ENCODE measurements at regions not wholly inside any gene's neighbourhood (a gene's known extent, or its start where the extent isn't known, plus 50 kb on each side); places are given as distances from the start of the nearest gene placed in this dataset.
A peak's percentile ranks its signal among the peaks of the same experiment; 100 is the strongest.
"Not testable (repeated sequence)": the region's sequence is repeated elsewhere in the genome, so short reads cannot be mapped to it uniquely, and the experiment has no call there.

GRCh38 chr4:118585015-118585414 is 100.2 kb upstream of the METTL14 start:
- Histone ChIP-seq H3K4me3 (ENCODE audit: low read length) (no peak overlapping the region), H3K27me3 (ENCODE audit: control insufficient read depth in 2 of 2, insufficient read depth in 2 of 2, low read length in 2 of 2) (no peaks in the 10 kb centered on the region), H3K9me3 (ENCODE audit: control insufficient read depth in 2 of 3, low read length in 3 of 3) (no peaks in the 10 kb centered on the region), H3K4me1 (ENCODE audit: control insufficient read depth in 2 of 2, insufficient read depth in 2 of 2, low read length in 2 of 2) (no peaks in the 10 kb centered on the region), H3K27ac (ENCODE audit: low read depth, low read length) (no peak overlapping the region), H3K36me3 (ENCODE audit: control insufficient read depth in 2 of 3, insufficient read depth in 3 of 3, low read length in 3 of 3) (no peaks in the 10 kb centered on the region)
- Mint-ChIP-seq H3K36me3 (no peaks in the 10 kb centered on the region), H3K9me3 (peaks cover 0 to 3% (median 0%) of the 10 kb centered on the region in 11 donors), H3K27me3 (peaks cover 2 to 44% (median 21%) of the 10 kb centered on the region in 5 donors), H3K4me1 (peaks cover 0 to 8% (median 6%) of the 10 kb centered on the region in 7 donors), H3K4me3 (peak overlapping the region in 1 of 10 donors; percentile 38), H3K27ac (no peak overlapping the region)
- ATAC-seq: no peak
- intact Hi-C loops (cut with micrococcal nuclease): no loop called here
- ChIA-PET POLR2A (no interaction called here), CTCF (no interaction called here)
- no peak for DNase-seq

- Mint-ChIP-seq H3K27ac (no peak overlapping the region), H3K36me3 (peaks cover 0 to 1% (median 0%) of the 10 kb centered on the region in 5 donors)
- intact Hi-C loops (cut with micrococcal nuclease): no loop called here
Measured at GRCh38 chr4:118586357-118586790, 98.8 kb upstream of the METTL14 start.

GRCh38 chr4:118587116-118587831 is 97.9 kb upstream of the METTL14 start:
- H3K27me3 ChIP-seq (ENCODE audit: control insufficient read depth in 2 of 2, insufficient read depth in 2 of 2, low read length in 2 of 2): no peaks in the 10 kb centered on the region
- H3K36me3 ChIP-seq (ENCODE audit: control insufficient read depth in 2 of 3, insufficient read depth in 3 of 3, low read length in 3 of 3): no peaks in the 10 kb centered on the region
- CTCF ChIA-PET: no interaction called here
- intact Hi-C loops (cut with micrococcal nuclease): no loop called here
- ATAC-seq: no peak
- Mint-ChIP-seq H3K27ac (no peak overlapping the region), H3K27me3 (peaks cover 4 to 31% (median 11%) of the 10 kb centered on the region in 5 donors), H3K36me3 (peaks cover 0 to 4% (median 3%) of the 10 kb centered on the region in 5 donors), H3K4me1 (peaks cover 10 to 25% (median 23%) of the 10 kb centered on the region in 7 donors), H3K9me3 (peaks cover 0 to 5% (median 1%) of the 10 kb centered on the region in 11 donors), H3K4me3 (no peak overlapping the region)
- DNase-seq: no peak
- peaks cover 5 to 6% of the 10 kb centered on the region in 2 donors for H3K4me1 ChIP-seq (ENCODE audit: control insufficient read depth in 2 of 2, insufficient read depth in 2 of 2, low read length in 2 of 2)
- H3K4me3 ChIP-seq (ENCODE audit: low read length): no peak overlapping the region
- no peak overlapping the region for H3K27ac ChIP-seq (ENCODE audit: low read depth, low read length)
- POLR2A ChIA-PET: no interaction called here
- no peaks in the 10 kb centered on the region for H3K9me3 ChIP-seq (ENCODE audit: control insufficient read depth in 2 of 3, low read length in 3 of 3)

More at GRCh38 chr4:118586357-118586790, 98.8 kb upstream of the METTL14 start:
- ChIA-PET POLR2A (no interaction called here), CTCF (no interaction called here)
- DNase-seq (no peak), ATAC-seq (no peak)
- Mint-ChIP-seq H3K4me3 (no peak overlapping the region), H3K4me1 (peaks cover 6 to 19% (median 17%) of the 10 kb centered on the region in 7 donors), H3K9me3 (peaks cover 0 to 4% (median 0%) of the 10 kb centered on the region in 11 donors), H3K27me3 (peaks cover 2 to 37% (median 16%) of the 10 kb centered on the region in 5 donors)
- H3K4me1 ChIP-seq (ENCODE audit: control insufficient read depth in 2 of 2, insufficient read depth in 2 of 2, low read length in 2 of 2): peaks cover 4 to 6% of the 10 kb centered on the region in 2 donors
- H3K36me3 ChIP-seq (ENCODE audit: control insufficient read depth in 2 of 3, insufficient read depth in 3 of 3, low read length in 3 of 3): no peaks in the 10 kb centered on the region
- no peak overlapping the region for H3K27ac ChIP-seq (ENCODE audit: low read depth, low read length)
- H3K4me3 ChIP-seq (ENCODE audit: low read length): no peak overlapping the region
- H3K9me3 ChIP-seq (ENCODE audit: control insufficient read depth in 2 of 3, low read length in 3 of 3): no peaks in the 10 kb centered on the region
- H3K27me3 ChIP-seq (ENCODE audit: control insufficient read depth in 2 of 2, insufficient read depth in 2 of 2, low read length in 2 of 2): no peaks in the 10 kb centered on the region

DNA sequence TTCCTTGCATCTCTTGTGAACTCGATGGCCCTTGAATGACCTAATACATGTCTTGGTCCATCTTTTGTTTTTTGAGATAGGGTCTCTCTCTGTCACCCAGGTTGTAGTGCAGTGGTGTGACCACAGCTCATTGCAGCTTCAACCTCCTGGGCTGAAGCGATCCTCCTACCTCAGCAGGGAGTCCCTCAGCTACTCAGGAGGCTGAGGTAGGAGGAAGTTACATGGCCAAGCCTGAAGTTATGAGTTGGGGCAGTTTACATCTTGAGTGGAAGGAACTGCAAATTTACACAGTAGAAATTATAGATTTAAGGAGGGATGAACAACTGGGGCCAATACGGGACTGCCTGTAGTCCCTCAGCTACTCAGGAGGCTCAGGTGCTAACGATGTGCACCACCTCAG is 97.2 kb upstream of the METTL14 start:
- peaks cover 0 to 5% (median 1%) of the 10 kb centered on the region in 11 donors for H3K9me3 Mint-ChIP-seq
- no peaks in the 10 kb centered on the region for H3K27me3 ChIP-seq (ENCODE audit: control insufficient read depth in 2 of 2, insufficient read depth in 2 of 2, low read length in 2 of 2)
- H3K4me3 Mint-ChIP-seq: peak overlapping the region in 1 of 10 donors; percentile 8
- no peaks in the 10 kb centered on the region for H3K9me3 ChIP-seq (ENCODE audit: control insufficient read depth in 2 of 3, low read length in 3 of 3)
- H3K27ac Mint-ChIP-seq: no peak overlapping the region
- no peak for DNase-seq
- H3K4me1 Mint-ChIP-seq: peaks cover 10 to 25% (median 23%) of the 10 kb centered on the region in 7 donors
- POLR2A ChIA-PET: no interaction called here
- H3K27me3 Mint-ChIP-seq: peaks cover 4 to 31% (median 11%) of the 10 kb centered on the region in 5 donors
- H3K36me3 ChIP-seq (ENCODE audit: control insufficient read depth in 2 of 3, insufficient read depth in 3 of 3, low read length in 3 of 3): no peaks in the 10 kb centered on the region
- intact Hi-C loops (cut with micrococcal nuclease): no loop called here
- H3K36me3 Mint-ChIP-seq: peaks cover 0 to 4% (median 3%) of the 10 kb centered on the region in 5 donors
- CTCF ChIA-PET: no interaction called here
- peaks cover 5 to 6% of the 10 kb centered on the region in 2 donors for H3K4me1 ChIP-seq (ENCODE audit: control insufficient read depth in 2 of 2, insufficient read depth in 2 of 2, low read length in 2 of 2)
- no peak overlapping the region for H3K4me3 ChIP-seq (ENCODE audit: low read length)
- H3K27ac ChIP-seq (ENCODE audit: low read depth, low read length): no peak overlapping the region
- no peak for ATAC-seq

DNA sequence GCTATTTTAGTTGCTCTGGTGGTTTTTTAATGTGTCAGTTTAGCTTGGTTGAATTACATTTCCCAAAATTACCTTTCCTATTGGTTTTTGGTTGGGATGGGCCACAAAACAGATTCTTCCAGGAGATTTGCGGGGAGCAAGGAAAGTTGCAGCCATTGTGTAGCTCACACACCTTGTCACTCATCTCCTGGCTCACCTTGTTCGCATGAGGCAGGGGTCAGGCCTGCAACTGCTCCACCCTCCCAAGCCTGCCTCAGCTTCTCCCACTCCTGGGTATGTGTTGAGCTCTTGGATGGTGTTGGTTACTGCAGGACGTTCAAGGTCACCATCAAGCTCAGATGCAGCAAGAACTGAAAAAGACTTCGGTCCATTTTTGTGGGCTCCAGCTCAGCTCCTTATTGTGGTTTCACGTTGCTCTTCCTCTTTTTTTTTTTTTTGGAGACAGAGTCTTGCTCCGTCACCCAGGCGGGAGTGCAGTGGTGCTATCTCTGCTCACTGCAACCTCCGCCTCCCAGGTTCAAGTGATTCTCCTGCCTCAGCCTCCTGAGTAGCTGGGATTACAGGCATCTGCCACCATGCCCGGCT is 95.6 kb upstream of the METTL14 start:
- H3K9me3 ChIP-seq (ENCODE audit: control insufficient read depth in 2 of 3, low read length in 3 of 3): no peaks in the 10 kb centered on the region
- no peak overlapping the region for H3K27ac ChIP-seq (ENCODE audit: low read depth, low read length)
- POLR2A ChIA-PET: no interaction called here
- H3K27me3 Mint-ChIP-seq: peaks cover 4 to 22% (median 8%) of the 10 kb centered on the region in 5 donors
- ATAC-seq (no peak), DNase-seq (no peak)
- peaks cover 0 to 4% (median 3%) of the 10 kb centered on the region in 5 donors for H3K36me3 Mint-ChIP-seq
- H3K27ac Mint-ChIP-seq: peak overlapping the region in 2 of 9 donors; percentile 25 to 99
- peaks cover 10 to 25% (median 22%) of the 10 kb centered on the region in 7 donors for H3K4me1 Mint-ChIP-seq
- no peaks in the 10 kb centered on the region for H3K36me3 ChIP-seq (ENCODE audit: control insufficient read depth in 2 of 3, insufficient read depth in 3 of 3, low read length in 3 of 3)
- CTCF ChIA-PET: no interaction called here
- H3K4me1 ChIP-seq (ENCODE audit: control insufficient read depth in 2 of 2, insufficient read depth in 2 of 2, low read length in 2 of 2): peaks cover 5 to 6% of the 10 kb centered on the region in 2 donors
- H3K27me3 ChIP-seq (ENCODE audit: control insufficient read depth in 2 of 2, insufficient read depth in 2 of 2, low read length in 2 of 2): no peaks in the 10 kb centered on the region
- intact Hi-C loops (cut with micrococcal nuclease): loop anchor here (2.0 to 10.0 kb wide), 4 partner anchors 245 to 625 kb away; partner anchors contain the start of genes SEC24D (in 1 of the 2) and USP53 (in 1 of the 2)
- H3K4me3 ChIP-seq (ENCODE audit: low read length): no peak overlapping the region
- H3K9me3 Mint-ChIP-seq: peaks cover 0 to 5% (median 1%) of the 10 kb centered on the region in 11 donors
- H3K4me3 Mint-ChIP-seq: no peak overlapping the region

DNA sequence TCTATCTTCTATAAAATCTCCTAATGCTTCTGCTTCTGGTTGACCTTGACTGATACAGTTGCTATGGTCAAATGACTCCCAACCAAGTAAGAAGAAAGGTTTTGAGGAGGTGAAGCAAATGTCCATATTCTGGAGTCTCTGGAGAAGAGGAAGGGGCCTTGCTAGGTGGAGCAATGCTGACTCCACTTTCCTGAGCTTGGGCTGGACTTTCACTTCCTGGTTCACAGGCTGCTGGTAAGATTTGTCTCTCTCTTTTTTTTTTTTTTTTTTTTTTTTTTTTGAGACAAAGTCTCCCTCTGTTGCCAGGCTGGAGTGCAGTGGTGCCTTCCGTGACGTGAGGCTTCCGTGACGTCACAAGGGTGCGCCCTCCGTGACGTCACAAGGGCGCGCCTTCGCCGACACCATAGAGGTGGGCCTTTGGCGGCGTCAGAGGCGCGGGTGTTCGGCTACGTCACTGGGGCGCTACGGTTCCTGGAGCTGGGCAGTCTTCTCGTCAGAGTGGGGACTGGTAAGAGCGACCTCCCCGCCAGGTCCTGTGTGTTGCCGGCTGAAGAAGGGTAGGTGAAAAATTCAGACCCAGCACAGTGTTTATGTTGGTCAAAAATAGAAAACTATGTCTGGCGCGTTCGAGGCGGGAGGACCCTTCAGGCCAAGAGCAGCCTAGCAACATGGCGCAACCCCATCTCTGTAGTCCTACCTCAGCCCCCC is 93.7 kb upstream of the METTL14 start:
- intact Hi-C loops (cut with micrococcal nuclease): loop anchor here (1.0 to 10.0 kb wide), 7 partner anchors 94 to 623 kb away; partner anchors contain the start of genes METTL14 (in 2 of the 2), SEC24D (in 1 of the 2) and USP53 (in 1 of the 2)
- H3K36me3 Mint-ChIP-seq; POLR2A ChIA-PET; H3K27me3 Mint-ChIP-seq; CTCF ChIA-PET; H3K9me3 ChIP-seq (ENCODE audit: control insufficient read depth in 2 of 3, low read length in 3 of 3); H3K27me3 ChIP-seq (ENCODE audit: control insufficient read depth in 2 of 2, insufficient read depth in 2 of 2, low read length in 2 of 2); H3K36me3 ChIP-seq (ENCODE audit: control insufficient read depth in 2 of 3, insufficient read depth in 3 of 3, low read length in 3 of 3); H3K9me3 Mint-ChIP-seq; H3K4me1 ChIP-seq (ENCODE audit: control insufficient read depth in 2 of 2, insufficient read depth in 2 of 2, low read length in 2 of 2): not testable (repeated sequence)
- Histone ChIP-seq H3K4me3 (ENCODE audit: low read length) (peak overlapping the region; percentile 57), H3K27ac (ENCODE audit: low read depth, low read length) (peak overlapping the region; percentile 73)
- Mint-ChIP-seq H3K4me1 (peaks cover 8 to 19% (median 17%) of the 10 kb centered on the region in 7 donors), H3K27ac (peak overlapping the region; percentile 98 to 100 (median 99)), H3K4me3 (peak overlapping the region; percentile 85 to 99 (median 96))
- DNase-seq: peak; percentile 94 to 99 (median 97)
- peak; percentile 99 for ATAC-seq
